Ascending aorta (tissue), 2 donors: ENCODE measurements at regions not wholly inside any gene's neighbourhood (a gene's known extent, or its start where the extent isn't known, plus 50 kb on each side); places are given as distances from the start of the nearest gene placed in this dataset.
"Not testable (repeated sequence)": the region's sequence is repeated elsewhere in the genome, so short reads cannot be mapped to it uniquely, and the experiment has no call there.

Experiments
- DNase-seq, 2 donors: peaks; one replicate each; pipeline ENCODE4 v3.0.0-alpha.2; 2019; ENCODE audit warnings: low spot score in 2 of 2
- H3K27ac ChIP-seq, 2 donors: fragments of 200-600 bp; sonication (generic); one replicate each; pipeline ENCODE4 v1.5.1; 2016 to 2017; ENCODE audit warnings: mild to moderate bottlenecking in 1 of 2
- H3K27me3 ChIP-seq: fragments of 200-600 bp; sonication (generic); one replicate; pipeline ENCODE4 v1.5.1; 2017
- H3K36me3 ChIP-seq, 2 donors: fragments of 200-600 bp; sonication (generic); one replicate each; pipeline ENCODE4 v1.5.1; 2016
- H3K4me1 ChIP-seq, 2 donors: fragments of 200-600 bp; sonication (generic); one replicate each; pipeline ENCODE4 v1.5.1; 2016 to 2017; ENCODE audit warnings: mild to moderate bottlenecking in 1 of 2
- H3K4me3 ChIP-seq, 2 donors: fragments of 200-600 bp; sonication (generic); one replicate each; pipeline ENCODE4 v1.5.1; 2016 to 2017; ENCODE audit warnings: mild to moderate bottlenecking in 1 of 2
- H3K9me3 ChIP-seq, 2 donors: fragments of 200-600 bp; sonication (generic); one replicate each; pipeline ENCODE4 v1.5.1; 2016
- intact Hi-C: fragments of 100-400 bp; cut with DNase I; formaldehyde crosslinking; loops from one replicate; pipeline ENCODE4 v1.15.1; 2023
- TF ChIP-seq, protein P1 (sequence below), 3 experiments: fragments of 200-600 bp in 2 of 3; fragments of 450-650 bp in 1 of 3; sonication (generic) in 2 of 3; IDR thresholded peaks; one replicate each; pipeline ENCODE4 v1.5.1; 2016 to 2019; ENCODE audit warnings: antibody characterized with exemption in 3 of 3, mild to moderate bottlenecking in 1 of 3, moderate library complexity in 1 of 3

DNA sequence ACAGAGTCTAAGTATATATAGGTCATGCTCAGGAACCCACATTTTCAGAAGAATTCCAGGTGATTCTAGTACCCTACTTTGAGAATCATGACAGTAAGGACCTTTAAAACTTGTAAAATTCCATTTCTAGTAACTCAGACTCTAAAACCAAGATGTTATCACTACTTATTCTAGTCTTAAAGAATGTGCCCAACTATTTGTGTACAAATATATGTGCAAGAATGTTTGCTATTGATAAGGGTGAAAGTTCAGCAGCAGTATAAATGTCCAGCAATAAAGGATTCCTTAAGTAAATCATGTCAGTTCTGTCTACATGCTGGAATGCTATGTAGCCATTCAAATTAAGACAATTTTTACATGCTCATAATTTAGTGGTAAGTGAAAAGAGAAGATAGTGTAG is 71.1 kb upstream of the MAGEB2 start:
- Histone ChIP-seq H3K27ac (no peak overlapping the region), H3K27me3 (no peaks in the 10 kb centered on the region), H3K36me3 (no peaks in the 10 kb centered on the region), H3K9me3 (no peaks in the 10 kb centered on the region), H3K4me3 (no peak overlapping the region), H3K4me1 (no peaks in the 10 kb centered on the region)
- intact Hi-C loops = no loop called here
- TF ChIP-seq, protein P1, sequence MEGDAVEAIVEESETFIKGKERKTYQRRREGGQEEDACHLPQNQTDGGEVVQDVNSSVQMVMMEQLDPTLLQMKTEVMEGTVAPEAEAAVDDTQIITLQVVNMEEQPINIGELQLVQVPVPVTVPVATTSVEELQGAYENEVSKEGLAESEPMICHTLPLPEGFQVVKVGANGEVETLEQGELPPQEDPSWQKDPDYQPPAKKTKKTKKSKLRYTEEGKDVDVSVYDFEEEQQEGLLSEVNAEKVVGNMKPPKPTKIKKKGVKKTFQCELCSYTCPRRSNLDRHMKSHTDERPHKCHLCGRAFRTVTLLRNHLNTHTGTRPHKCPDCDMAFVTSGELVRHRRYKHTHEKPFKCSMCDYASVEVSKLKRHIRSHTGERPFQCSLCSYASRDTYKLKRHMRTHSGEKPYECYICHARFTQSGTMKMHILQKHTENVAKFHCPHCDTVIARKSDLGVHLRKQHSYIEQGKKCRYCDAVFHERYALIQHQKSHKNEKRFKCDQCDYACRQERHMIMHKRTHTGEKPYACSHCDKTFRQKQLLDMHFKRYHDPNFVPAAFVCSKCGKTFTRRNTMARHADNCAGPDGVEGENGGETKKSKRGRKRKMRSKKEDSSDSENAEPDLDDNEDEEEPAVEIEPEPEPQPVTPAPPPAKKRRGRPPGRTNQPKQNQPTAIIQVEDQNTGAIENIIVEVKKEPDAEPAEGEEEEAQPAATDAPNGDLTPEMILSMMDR (IDR thresholded peaks at IDR 0.05) = no peak
- DNase-seq = no peak

DNA sequence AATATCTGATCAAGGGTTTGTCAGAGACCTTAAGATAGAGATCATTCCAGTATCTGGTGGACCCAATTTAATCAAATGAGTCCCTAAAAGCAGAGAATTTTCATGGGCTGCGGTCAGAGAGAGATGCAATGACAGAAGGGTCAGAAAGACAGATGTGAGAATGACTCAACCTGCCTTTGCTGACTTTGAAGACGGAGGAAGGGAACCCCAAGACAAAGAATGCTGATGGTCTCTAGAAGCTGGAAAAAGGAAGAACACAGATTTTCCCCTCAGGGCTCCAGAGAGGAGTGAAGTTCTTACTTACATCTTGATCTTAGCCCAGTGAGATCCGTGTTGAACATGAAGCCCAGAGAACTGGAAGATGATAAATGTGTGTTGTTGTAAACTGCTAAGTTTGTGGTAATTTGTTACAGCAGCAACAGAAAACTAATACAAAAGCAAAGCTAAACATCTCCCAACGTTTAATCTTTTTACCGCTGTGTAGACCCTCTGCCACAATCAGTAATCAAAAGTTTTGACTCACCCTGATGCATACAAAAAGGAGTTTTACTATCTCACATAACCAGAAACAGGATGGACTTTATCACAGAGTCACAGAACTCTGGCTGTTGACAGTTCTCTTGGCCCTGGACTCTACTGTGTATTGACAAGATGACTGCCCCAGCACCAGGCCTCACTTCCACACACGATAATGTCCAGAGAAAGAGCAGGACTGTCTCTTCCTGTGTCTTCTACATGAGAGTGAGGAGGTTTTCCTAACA is 70.2 kb upstream of the MAGEB2 start:
- Histone ChIP-seq H3K27ac (no peak overlapping the region), H3K9me3 (no peaks in the 10 kb centered on the region), H3K36me3 (no peaks in the 10 kb centered on the region), H3K27me3 (no peaks in the 10 kb centered on the region), H3K4me3 (no peak overlapping the region), H3K4me1 (no peaks in the 10 kb centered on the region)
- TF ChIP-seq, protein P1 (IDR thresholded peaks at IDR 0.05) = no peak
- intact Hi-C loops = no loop called here
- DNase-seq = no peak

DNA sequence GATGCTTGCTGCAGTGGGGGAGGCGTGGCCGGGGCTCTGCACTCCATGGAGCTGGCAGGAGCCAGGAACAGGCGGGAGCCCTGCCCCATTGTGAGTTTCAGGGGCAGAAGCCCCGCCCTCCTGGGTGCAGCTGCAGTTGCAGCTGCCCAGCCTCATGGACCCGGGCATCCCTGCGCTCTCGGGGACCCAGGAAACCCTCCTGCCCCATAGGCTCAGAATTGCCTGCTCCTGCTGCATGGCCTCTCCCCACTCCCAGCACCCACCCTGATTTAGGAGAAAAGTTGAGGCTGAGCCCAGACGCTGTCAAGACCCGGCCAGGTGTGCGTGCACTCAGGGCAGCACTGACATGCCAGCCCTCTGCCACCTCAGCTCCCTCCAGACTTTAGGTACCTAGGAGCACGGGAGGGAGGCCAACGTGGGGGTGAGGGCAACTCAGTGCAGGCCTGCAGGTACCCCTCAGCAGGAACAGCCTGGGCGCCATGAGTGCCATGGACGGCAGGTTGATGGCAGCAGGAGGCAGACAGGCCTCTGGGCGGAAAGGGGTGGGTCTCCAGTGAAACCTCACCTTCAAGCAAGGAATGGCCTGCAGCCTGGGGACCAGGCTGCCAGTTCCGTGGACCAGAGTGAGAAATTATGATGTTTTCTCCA is 67.2 kb upstream of the MAGEB2 start:
- Histone ChIP-seq H3K36me3 (no peaks in the 10 kb centered on the region), H3K4me3 (no peak overlapping the region), H3K4me1 (no peaks in the 10 kb centered on the region), H3K9me3 (no peaks in the 10 kb centered on the region), H3K27me3 (no peaks in the 10 kb centered on the region), H3K27ac (no peak overlapping the region)
- no peak for DNase-seq
- TF ChIP-seq, protein P1 (IDR thresholded peaks at IDR 0.05) = no peak
- intact Hi-C loops = no loop called here

DNA sequence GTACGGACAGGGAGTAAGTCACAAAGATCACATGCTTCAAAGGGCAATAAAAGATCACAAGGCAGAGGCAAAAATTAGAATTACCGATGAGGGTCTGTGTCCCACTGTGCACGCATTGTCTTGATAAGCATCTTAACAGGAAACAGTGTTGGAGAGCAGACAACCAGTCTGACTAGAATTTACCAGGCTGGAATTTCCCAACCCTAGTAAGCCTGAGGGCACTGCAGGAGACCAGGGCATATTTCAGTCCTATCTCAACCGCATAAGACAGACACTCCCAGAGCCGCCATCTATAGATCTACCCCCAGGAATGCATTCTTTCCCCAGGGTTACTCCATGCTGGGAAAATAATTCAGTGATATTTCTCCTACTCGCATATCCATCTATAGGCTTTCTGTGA is 66.2 kb upstream of the MAGEB2 start:
- H3K36me3 ChIP-seq, intact Hi-C loops, H3K4me1 ChIP-seq, H3K4me3 ChIP-seq, H3K27me3 ChIP-seq, H3K9me3 ChIP-seq, H3K27ac ChIP-seq, DNase-seq: not testable (repeated sequence)

DNA sequence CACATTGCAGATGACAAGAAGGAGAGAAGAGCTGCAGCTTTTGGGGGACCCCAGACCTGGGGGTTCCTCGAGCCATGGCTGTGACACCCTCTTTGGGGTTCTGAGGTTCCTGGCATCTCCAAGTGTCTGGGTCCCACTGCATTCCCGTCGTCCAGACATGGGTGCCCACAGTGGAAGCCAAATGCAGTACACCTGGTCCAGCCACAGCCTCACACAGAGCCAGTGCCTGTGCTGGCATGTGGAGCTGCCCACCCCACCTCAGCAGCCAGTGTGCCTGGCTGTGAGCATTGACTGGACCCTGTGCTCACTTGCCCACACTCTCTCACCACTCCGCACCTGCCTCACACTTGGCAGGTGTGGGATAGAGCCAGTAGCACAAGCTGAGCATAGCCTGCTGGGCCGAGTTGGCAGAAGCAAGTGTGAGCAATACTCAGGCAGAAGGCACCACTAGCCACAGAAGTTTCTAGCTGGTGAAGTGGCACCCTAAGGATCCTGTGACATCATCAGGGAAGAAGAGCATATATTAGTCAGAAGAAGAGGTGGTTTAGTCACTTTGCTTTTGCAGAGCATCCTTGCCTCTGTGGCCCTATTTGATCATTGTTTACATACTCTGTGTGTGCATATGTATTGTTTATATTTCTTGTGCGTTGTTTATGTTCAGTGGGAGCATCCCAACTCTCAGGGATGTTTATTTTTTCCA is 65.0 kb upstream of the MAGEB2 start:
- TF ChIP-seq, protein P1 (IDR thresholded peaks at IDR 0.05) = no peak
- no peak overlapping the region for H3K27ac ChIP-seq
- H3K36me3 ChIP-seq = no peaks in the 10 kb centered on the region
- no peaks in the 10 kb centered on the region for H3K4me1 ChIP-seq
- H3K27me3 ChIP-seq = no peaks in the 10 kb centered on the region
- no peaks in the 10 kb centered on the region for H3K9me3 ChIP-seq
- no peak overlapping the region for H3K4me3 ChIP-seq
- no peak for DNase-seq
- intact Hi-C loops = no loop called here

DNA sequence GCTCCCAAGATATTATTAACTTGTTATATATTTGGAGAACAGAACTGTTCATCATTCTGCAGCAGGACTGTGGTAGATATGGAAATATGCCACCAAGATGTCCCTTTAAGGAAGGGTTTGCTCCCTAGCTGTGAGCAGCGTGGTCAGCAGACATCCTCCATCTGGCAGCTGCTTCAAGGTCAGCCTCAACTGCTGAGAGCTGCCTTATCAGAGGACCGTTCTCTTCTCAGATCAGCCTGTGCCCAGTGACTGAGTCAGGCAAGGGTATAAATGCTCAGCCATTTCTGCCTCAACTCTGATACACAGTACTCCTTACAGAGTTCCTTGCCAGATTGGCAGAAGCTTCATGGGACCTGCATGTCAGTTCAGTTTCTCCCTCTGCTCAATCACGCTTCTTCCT is 63.4 kb upstream of the MAGEB2 start:
- TF ChIP-seq, protein P1 (IDR thresholded peaks at IDR 0.05) = no peak
- Histone ChIP-seq H3K4me1 (no peaks in the 10 kb centered on the region), H3K27me3 (no peaks in the 10 kb centered on the region), H3K27ac (no peak overlapping the region), H3K9me3 (no peaks in the 10 kb centered on the region), H3K36me3 (no peaks in the 10 kb centered on the region), H3K4me3 (no peak overlapping the region)
- intact Hi-C loops = no loop called here
- DNase-seq = no peak
